Keratinocyte (primary cell): ENCODE measurements at regions not wholly inside any gene's neighbourhood (a gene's known extent, or its start where the extent isn't known, plus 50 kb on each side); places are given as distances from the start of the nearest gene placed in this dataset.

Experiments used
- DNase-seq: peaks from one replicate; pipeline ENCODE4 v3.0.0-alpha.2; 2011; ENCODE audit warnings: low read depth, missing footprints, low spot score
- FAIRE-seq: peaks from 2 replicates; lab custom pipeline; 2011; peaks lifted over from hg19 to GRCh38; lab: Jason Lieb, UNC
- H2AFZ ChIP-seq: 2 replicates; pipeline ENCODE4 v1.6.0; 2012; ENCODE audit warnings: low read length, control low read depth, inconsistent platforms; ENCODE audit not compliant: control insufficient read depth
- H3K27ac ChIP-seq: 2 replicates; pipeline ENCODE4 v1.5.1; 2011; ENCODE audit warnings: low read length; ENCODE audit not compliant: control insufficient read depth, insufficient read depth
- H3K27me3 ChIP-seq: 3 replicates; pipeline ENCODE4 v1.6.0; 2011; ENCODE audit warnings: low read length; ENCODE audit not compliant: control insufficient read depth, insufficient read depth; ENCODE audit errors: extremely low read depth
- H3K36me3 ChIP-seq, 2 experiments: 2 replicates in 1 of 2; 3 replicates in 1 of 2; pipeline ENCODE4 v1.5.1; 2011; ENCODE audit warnings: low read length in 2 of 2, mild to moderate bottlenecking in 1 of 2; ENCODE audit not compliant: control insufficient read depth in 2 of 2, insufficient read depth in 2 of 2; ENCODE audit errors: extremely low read depth in 1 of 2
- H3K4me1 ChIP-seq: 3 replicates; pipeline ENCODE4 v1.5.1; 2011; ENCODE audit warnings: low read length; ENCODE audit not compliant: control insufficient read depth, insufficient read depth; ENCODE audit errors: extremely low read depth
- H3K4me2 ChIP-seq: 3 replicates; pipeline ENCODE4 v1.6.0; 2011; ENCODE audit warnings: low read depth, low read length; ENCODE audit not compliant: control insufficient read depth, insufficient read depth; ENCODE audit errors: extremely low read depth
- H3K4me3 ChIP-seq, 3 experiments: fragments of 200-600 bp in 1 of 3; sonication (generic) in 1 of 3; 2 replicates in 2 of 3; 3 replicates in 1 of 3; pipeline ENCODE4 v1.5.1; 2011 to 2016; ENCODE audit warnings: low read length in 3 of 3, mild to moderate bottlenecking in 3 of 3, control low read depth in 2 of 3, inconsistent platforms in 1 of 3, low read depth in 1 of 3, mixed read lengths in 1 of 3, mixed run types in 1 of 3, moderate library complexity in 1 of 3; ENCODE audit not compliant: control insufficient read depth in 2 of 3, insufficient read depth in 2 of 3; ENCODE audit errors: extremely low read depth in 1 of 3
- H3K79me2 ChIP-seq: 2 replicates; pipeline ENCODE4 v1.6.0; 2012; ENCODE audit warnings: low read length; ENCODE audit not compliant: control insufficient read depth, insufficient read depth
- H3K9ac ChIP-seq: 3 replicates; pipeline ENCODE4 v1.6.0; 2011; ENCODE audit warnings: low read length; ENCODE audit not compliant: control insufficient read depth, insufficient read depth; ENCODE audit errors: extremely low read depth
- H3K9me1 ChIP-seq: 3 replicates; pipeline ENCODE4 v1.6.0; 2011; ENCODE audit warnings: low read length; ENCODE audit not compliant: control insufficient read depth, insufficient read depth; ENCODE audit errors: extremely low read depth
- H3K9me3 ChIP-seq: 2 replicates; pipeline ENCODE4 v1.5.1; 2012; ENCODE audit warnings: low read depth, low read length; ENCODE audit not compliant: control insufficient read depth
- H4K20me1 ChIP-seq: 3 replicates; pipeline ENCODE4 v1.6.0; 2011; ENCODE audit warnings: low read length; ENCODE audit not compliant: control insufficient read depth, insufficient read depth; ENCODE audit errors: extremely low read depth
- EZH2 ChIP-seq: IDR thresholded peaks from one replicate; pipeline ENCODE4 v1.6.1; 2012; ENCODE audit warnings: inconsistent platforms, mild to moderate bottlenecking, low read length, moderate library complexity
- dilution Hi-C: fragments of 300-500 bp; cut with MboI; formaldehyde crosslinking; loops from one replicate; pipeline ENCODE4 v1.7.0; 2020; ENCODE audit warnings: low sequenced_read_pairs; ENCODE audit not compliant: extremely low pct_ligation_motif_present
- TF ChIP-seq, protein P1 (sequence below), 3 experiments: IDR thresholded peaks in 1 of 3; conservative IDR thresholded peaks in 1 of 3; optimal IDR thresholded peaks in 1 of 3; 2 replicates in 2 of 3; 3 replicates in 1 of 3; pipeline versions ENCODE3 to v1.5.1; 2011; ENCODE audit warnings: low read length in 3 of 3, mild to moderate bottlenecking in 3 of 3, moderate library complexity in 2 of 3, control low read depth in 1 of 3, inconsistent platforms in 1 of 3; ENCODE audit not compliant: insufficient read depth in 2 of 3; ENCODE audit errors: extremely low read depth in 1 of 3

DNA sequence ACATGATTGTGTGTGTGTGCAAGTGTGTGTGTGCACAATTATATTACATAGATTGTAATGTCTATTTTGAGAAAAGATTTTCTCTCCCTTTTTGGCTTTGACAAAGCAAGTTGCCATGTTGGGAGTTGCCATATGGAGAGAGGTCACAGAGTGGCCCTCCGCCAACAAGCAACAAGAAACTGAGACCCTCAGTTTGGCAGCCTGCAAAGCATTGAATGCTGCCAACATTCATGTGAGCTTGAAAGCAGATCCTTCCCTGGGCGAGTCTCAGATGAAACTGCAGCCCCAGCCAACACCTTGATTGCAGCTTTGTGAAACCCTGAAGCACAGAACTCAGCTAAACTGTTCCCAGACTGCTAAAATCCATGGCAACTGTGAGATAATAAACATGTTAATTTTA is 498.0 kb downstream of the NR2F1-AS1 start:
- Histone ChIP-seq H3K27me3 (no peaks in the 10 kb centered on the region), H3K9me3 (no peaks in the 10 kb centered on the region), H3K4me3 (no peak overlapping the region), H3K9ac (no peak overlapping the region), H2AFZ (no peak overlapping the region), H3K27ac (no peak overlapping the region), H3K4me1 (peaks cover 16% of the 10 kb centered on the region), H3K9me1 (no peaks in the 10 kb centered on the region), H4K20me1 (no peaks in the 10 kb centered on the region), H3K4me2 (no peak overlapping the region), H3K79me2 (no peaks in the 10 kb centered on the region), H3K36me3 (no peaks in the 10 kb centered on the region)
- dilution Hi-C loops: no loop called here
- no peak for DNase-seq
- no peak for TF ChIP-seq EZH2
- TF ChIP-seq, protein P1, sequence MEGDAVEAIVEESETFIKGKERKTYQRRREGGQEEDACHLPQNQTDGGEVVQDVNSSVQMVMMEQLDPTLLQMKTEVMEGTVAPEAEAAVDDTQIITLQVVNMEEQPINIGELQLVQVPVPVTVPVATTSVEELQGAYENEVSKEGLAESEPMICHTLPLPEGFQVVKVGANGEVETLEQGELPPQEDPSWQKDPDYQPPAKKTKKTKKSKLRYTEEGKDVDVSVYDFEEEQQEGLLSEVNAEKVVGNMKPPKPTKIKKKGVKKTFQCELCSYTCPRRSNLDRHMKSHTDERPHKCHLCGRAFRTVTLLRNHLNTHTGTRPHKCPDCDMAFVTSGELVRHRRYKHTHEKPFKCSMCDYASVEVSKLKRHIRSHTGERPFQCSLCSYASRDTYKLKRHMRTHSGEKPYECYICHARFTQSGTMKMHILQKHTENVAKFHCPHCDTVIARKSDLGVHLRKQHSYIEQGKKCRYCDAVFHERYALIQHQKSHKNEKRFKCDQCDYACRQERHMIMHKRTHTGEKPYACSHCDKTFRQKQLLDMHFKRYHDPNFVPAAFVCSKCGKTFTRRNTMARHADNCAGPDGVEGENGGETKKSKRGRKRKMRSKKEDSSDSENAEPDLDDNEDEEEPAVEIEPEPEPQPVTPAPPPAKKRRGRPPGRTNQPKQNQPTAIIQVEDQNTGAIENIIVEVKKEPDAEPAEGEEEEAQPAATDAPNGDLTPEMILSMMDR (optimal IDR thresholded peaks at IDR 0.05 in 1 of 3, IDR thresholded peaks at IDR 0.05 in 1 of 3, conservative IDR thresholded peaks at IDR 0.05 in 1 of 3; ENCODE audit: extremely low read depth in 1 of 3, insufficient read depth in 2 of 3, low read length in 3 of 3): no peak
- FAIRE-seq: no peak

GRCh38 chr5:93079046-93079445 is 502.0 kb downstream of the NR2F1-AS1 start:
- TF ChIP-seq EZH2: no peak
- TF ChIP-seq, protein P1 (optimal IDR thresholded peaks at IDR 0.05 in 1 of 3, IDR thresholded peaks at IDR 0.05 in 1 of 3, conservative IDR thresholded peaks at IDR 0.05 in 1 of 3; ENCODE audit: extremely low read depth in 1 of 3, insufficient read depth in 2 of 3, low read length in 3 of 3): no peak
- peak; percentile 63 for FAIRE-seq
- no peak for DNase-seq
- no peaks in the 10 kb centered on the region for H3K9me1 ChIP-seq
- no peaks in the 10 kb centered on the region for H3K27me3 ChIP-seq
- H3K9ac ChIP-seq: no peak overlapping the region
- dilution Hi-C loops: no loop called here
- no peaks in the 10 kb centered on the region for H4K20me1 ChIP-seq
- H3K9me3 ChIP-seq: no peaks in the 10 kb centered on the region
- no peak overlapping the region for H2AFZ ChIP-seq
- no peak overlapping the region for H3K4me2 ChIP-seq
- H3K4me1 ChIP-seq: peaks cover 11% of the 10 kb centered on the region
- no peak overlapping the region for H3K4me3 ChIP-seq
- H3K79me2 ChIP-seq: no peaks in the 10 kb centered on the region
- H3K27ac ChIP-seq: no peak overlapping the region
- H3K36me3 ChIP-seq: no peaks in the 10 kb centered on the region
